ENCODE measurements at regions not wholly inside any gene's neighbourhood (a gene's known extent, or its start where the extent isn't known, plus 50 kb on each side); places are given as distances from the start of the nearest gene placed in this dataset.

- no peak for ATAC-seq
- intact Hi-C loops (cut with DNase I): no loop called here
- H3K4me3 ChIP-seq: no peak overlapping the region
Measured at GRCh38 chr10:4623200-4623599, 202.8 kb upstream of the AKR1E2 start.

GRCh38 chr10:4622384-4622783 is 203.6 kb upstream of the AKR1E2 start:
- H3K27me3 ChIP-seq (ENCODE audit: low read depth): no peaks in the 10 kb centered on the region
- intact Hi-C loops (cut with DNase I): no loop called here
- H3K9me3 ChIP-seq: peaks cover 4% of the 10 kb centered on the region
- H3K4me1 ChIP-seq: no peaks in the 10 kb centered on the region
- no peak overlapping the region for H3K4me3 ChIP-seq
- H3K27ac ChIP-seq: no peak overlapping the region
- no peak for DNase-seq
- no peak for TF ChIP-seq CTCF (IDR thresholded peaks at IDR 0.05)
- H3K36me3 ChIP-seq: no peaks in the 10 kb centered on the region
- ATAC-seq: no peak

More at GRCh38 chr10:4623200-4623599, 202.8 kb upstream of the AKR1E2 start:
- TF ChIP-seq CTCF (IDR thresholded peaks at IDR 0.05): no peak
- no peaks in the 10 kb centered on the region for H3K27me3 ChIP-seq (ENCODE audit: low read depth)
- peaks cover 5% of the 10 kb centered on the region for H3K9me3 ChIP-seq
- DNase-seq: no peak
- H3K4me1 ChIP-seq: no peaks in the 10 kb centered on the region
- H3K27ac ChIP-seq: no peak overlapping the region
- H3K36me3 ChIP-seq: no peaks in the 10 kb centered on the region

GRCh38 chr10:4617589-4617988 is 208.4 kb upstream of the AKR1E2 start:
- no peak overlapping the region for H3K27ac ChIP-seq
- intact Hi-C loops (cut with DNase I): no loop called here
- H3K4me1 ChIP-seq: no peaks in the 10 kb centered on the region
- no peak for TF ChIP-seq CTCF (IDR thresholded peaks at IDR 0.05)
- no peaks in the 10 kb centered on the region for H3K36me3 ChIP-seq
- no peak for ATAC-seq
- no peaks in the 10 kb centered on the region for H3K27me3 ChIP-seq (ENCODE audit: low read depth)
- H3K9me3 ChIP-seq: peaks cover 11% of the 10 kb centered on the region
- DNase-seq: no peak
- no peak overlapping the region for H3K4me3 ChIP-seq

GRCh38 chr10:4615042-4615441 is 211.0 kb upstream of the AKR1E2 start:
- TF ChIP-seq CTCF (IDR thresholded peaks at IDR 0.05): no peak
- no peak overlapping the region for H3K27ac ChIP-seq
- no peak overlapping the region for H3K4me3 ChIP-seq
- intact Hi-C loops (cut with DNase I): no loop called here
- H3K36me3 ChIP-seq: no peaks in the 10 kb centered on the region
- H3K27me3 ChIP-seq (ENCODE audit: low read depth): no peaks in the 10 kb centered on the region
- no peak for ATAC-seq
- H3K9me3 ChIP-seq: peaks cover 11% of the 10 kb centered on the region
- DNase-seq: no peak
- H3K4me1 ChIP-seq: no peaks in the 10 kb centered on the region

GRCh38 chr10:4609251-4609650 is 216.8 kb upstream of the AKR1E2 start:
- Histone ChIP-seq H3K27me3 (ENCODE audit: low read depth) (no peaks in the 10 kb centered on the region), H3K9me3 (no peaks in the 10 kb centered on the region), H3K4me3 (no peak overlapping the region), H3K36me3 (no peaks in the 10 kb centered on the region), H3K4me1 (no peaks in the 10 kb centered on the region), H3K27ac (no peak overlapping the region)
- no peak for DNase-seq
- intact Hi-C loops (cut with DNase I): no loop called here
- no peak for ATAC-seq
- TF ChIP-seq CTCF (IDR thresholded peaks at IDR 0.05): no peak

- Histone ChIP-seq H3K36me3 (no peaks in the 10 kb centered on the region), H3K27ac (no peak overlapping the region), H3K27me3 (ENCODE audit: low read depth) (no peaks in the 10 kb centered on the region), H3K9me3 (no peaks in the 10 kb centered on the region), H3K4me3 (no peak overlapping the region), H3K4me1 (no peaks in the 10 kb centered on the region)
- DNase-seq (no peak), ATAC-seq (no peak)
- TF ChIP-seq CTCF (IDR thresholded peaks at IDR 0.05): no peak
- intact Hi-C loops (cut with DNase I): no loop called here
Measured at GRCh38 chr10:4607681-4608080, 218.3 kb upstream of the AKR1E2 start.

Data from lower lobe of right lung (tissue), 2 donors.